GM19023 (cell line): ENCODE measurements at regions not wholly inside any gene's neighbourhood (a gene's known extent, or its start where the extent isn't known, plus 50 kb on each side); places are given as distances from the start of the nearest gene placed in this dataset.
"Not testable (repeated sequence)": the region's sequence is repeated elsewhere in the genome, so short reads cannot be mapped to it uniquely, and the experiment has no call there.

Experiments
- ATAC-seq: cut with Tn5 transposase; IDR thresholded peaks from one replicate; pipeline ENCODE4 v1.9.1; 2021; ENCODE audit warnings: mild to moderate bottlenecking, moderate library complexity; ENCODE audit not compliant: unreplicated experiment

- no peak for ATAC-seq
These were observed 191.5 kb downstream of the ERCC6L2 start for GRCh38 chr9:96067004-96067403.

- no peak for ATAC-seq
These were observed 190.2 kb downstream of the ERCC6L2 start for GRCh38 chr9:96065482-96066251.

- ATAC-seq: no peak
These were observed 189.5 kb downstream of the ERCC6L2 start for GRCh38 chr9:96064826-96065481.

- ATAC-seq: no peak
These were observed 187.4 kb downstream of the ERCC6L2 start for GRCh38 chr9:96062854-96063253.

- ATAC-seq: no peak
These were observed 186.5 kb downstream of the ERCC6L2 start for GRCh38 chr9:96062031-96062430.

GRCh38 chr9:96061293-96061987, 185.9 kb downstream of the ERCC6L2 start:
- no peak for ATAC-seq

GRCh38 chr9:96058218-96058617, 182.7 kb downstream of the ERCC6L2 start:
- ATAC-seq: no peak

- no peak for ATAC-seq
These were observed 181.7 kb downstream of the ERCC6L2 start for GRCh38 chr9:96057155-96057554.

- ATAC-seq: no peak
These were observed 180.7 kb downstream of the ERCC6L2 start for GRCh38 chr9:96056226-96056625.

- not testable (repeated sequence) for ATAC-seq
These were observed 178.8 kb downstream of the ERCC6L2 start for GRCh38 chr9:96054248-96054647.

GRCh38 chr9:96052686-96053085, 177.2 kb downstream of the ERCC6L2 start:
- ATAC-seq: no peak

- ATAC-seq: no peak
These were observed 175.9 kb downstream of the ERCC6L2 start for GRCh38 chr9:96051423-96051822.

GRCh38 chr9:96050861-96051155, 175.3 kb downstream of the ERCC6L2 start:
- ATAC-seq: no peak

- ATAC-seq: no peak
These were observed 174.8 kb downstream of the ERCC6L2 start for GRCh38 chr9:96050048-96050860.

- no peak for ATAC-seq
These were observed 173.7 kb downstream of the ERCC6L2 start for GRCh38 chr9:96048956-96049831.

GRCh38 chr9:96048104-96048955, 172.8 kb downstream of the ERCC6L2 start:
- ATAC-seq: no peak

GRCh38 chr9:96047741-96048103, 172.2 kb downstream of the ERCC6L2 start:
- no peak for ATAC-seq

GRCh38 chr9:96047116-96047639, 171.7 kb downstream of the ERCC6L2 start:
- ATAC-seq: no peak

- no peak for ATAC-seq
These were observed 170.3 kb downstream of the ERCC6L2 start for GRCh38 chr9:96045811-96046210.
